ENCODE measurements at regions not wholly inside any gene's neighbourhood (a gene's known extent, or its start where the extent isn't known, plus 50 kb on each side); places are given as distances from the start of the nearest gene placed in this dataset.

DNA sequence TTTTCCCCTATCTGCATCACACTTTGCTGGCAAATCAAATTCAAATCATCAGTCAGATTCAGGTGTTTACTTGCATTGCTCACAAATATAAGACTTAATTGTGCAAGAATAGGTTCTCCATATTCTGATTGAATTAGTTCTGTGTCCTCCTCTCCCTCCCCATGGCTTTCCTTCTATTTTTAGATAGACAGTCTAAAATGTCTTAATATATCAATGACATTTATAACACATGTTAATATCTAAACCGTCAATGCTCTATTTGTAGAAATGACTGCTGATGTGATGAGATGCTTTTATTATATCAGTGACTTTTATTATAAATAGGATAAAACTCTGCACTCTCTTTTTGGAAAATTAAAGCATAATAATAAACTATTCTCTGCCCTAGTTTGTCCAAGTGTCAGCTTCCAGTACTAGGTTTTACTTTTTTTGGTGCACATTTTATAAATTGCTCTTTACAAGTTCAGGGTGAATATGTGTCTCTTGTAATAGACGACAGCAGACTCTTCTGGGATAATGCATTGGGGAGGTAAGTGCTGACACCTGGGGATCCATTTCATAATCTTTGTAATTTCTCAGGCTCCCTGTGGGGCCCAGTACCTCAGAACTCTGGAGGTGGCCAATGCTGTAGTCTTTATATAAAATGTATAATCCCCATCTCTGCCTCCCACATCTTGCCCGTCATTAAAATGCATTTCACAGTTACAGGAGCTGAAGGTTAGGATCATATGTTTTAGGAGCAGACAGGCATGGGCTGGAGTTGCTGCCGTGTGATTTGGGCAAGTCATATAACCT lies 321.5 kb downstream of the BRINP1 start:
- no peak for DNase-seq

DNA sequence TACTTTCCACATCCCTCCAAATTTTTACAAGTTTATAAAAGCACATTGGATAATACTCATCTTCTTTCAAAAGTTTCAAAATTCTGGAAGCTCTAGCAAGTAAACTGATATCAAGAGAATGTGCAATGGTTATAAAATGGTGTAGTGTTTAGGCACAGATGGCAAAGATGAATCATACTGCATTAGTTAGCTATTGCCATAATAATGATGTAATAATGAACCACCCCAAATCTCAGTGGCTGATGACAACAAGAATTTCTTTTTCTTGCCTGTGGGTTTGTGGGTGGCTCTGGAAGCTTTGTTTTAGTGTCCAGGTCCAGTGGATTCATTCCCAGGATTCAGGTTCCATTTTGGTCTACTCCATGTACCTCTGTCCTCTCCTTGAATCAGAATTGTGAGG lies 319.0 kb downstream of the BRINP1 start:
- DNase-seq: no peak

GRCh38 chr9:119052339-119053030 lies 316.8 kb downstream of the BRINP1 start:
- no peak for DNase-seq

- no peak for DNase-seq
These were observed 316.2 kb downstream of the BRINP1 start for GRCh38 chr9:119053070-119053469.

GRCh38 chr9:119060629-119061385 lies 308.4 kb downstream of the BRINP1 start:
- no peak for DNase-seq

- no peak for DNase-seq
These were observed 297.6 kb downstream of the BRINP1 start for GRCh38 chr9:119071636-119072035.

DNA sequence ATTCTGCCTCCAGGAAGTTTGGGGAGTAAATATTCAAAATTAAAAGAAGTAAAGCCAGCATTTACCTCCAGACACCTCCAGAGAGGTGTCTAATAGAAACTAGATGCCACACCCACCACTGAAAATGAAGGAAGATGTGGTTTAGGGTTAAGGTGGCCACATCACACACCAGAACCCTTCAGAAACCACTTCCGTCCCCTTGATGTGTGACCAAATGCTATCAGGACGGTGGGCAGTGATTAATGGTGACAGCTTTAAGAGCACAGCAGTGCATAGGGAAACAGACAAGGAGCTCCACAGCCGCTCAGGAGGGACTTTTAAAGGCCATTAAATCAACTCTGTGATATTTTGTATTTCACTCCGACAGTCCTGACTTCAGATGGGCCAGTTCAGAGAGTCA lies 295.2 kb downstream of the BRINP1 start:
- DNase-seq: no peak

GRCh38 chr9:119078015-119078414 lies 291.2 kb downstream of the BRINP1 start:
- no peak for DNase-seq

GRCh38 chr9:119083673-119084072 lies 285.6 kb downstream of the BRINP1 start:
- DNase-seq: no peak

DNA sequence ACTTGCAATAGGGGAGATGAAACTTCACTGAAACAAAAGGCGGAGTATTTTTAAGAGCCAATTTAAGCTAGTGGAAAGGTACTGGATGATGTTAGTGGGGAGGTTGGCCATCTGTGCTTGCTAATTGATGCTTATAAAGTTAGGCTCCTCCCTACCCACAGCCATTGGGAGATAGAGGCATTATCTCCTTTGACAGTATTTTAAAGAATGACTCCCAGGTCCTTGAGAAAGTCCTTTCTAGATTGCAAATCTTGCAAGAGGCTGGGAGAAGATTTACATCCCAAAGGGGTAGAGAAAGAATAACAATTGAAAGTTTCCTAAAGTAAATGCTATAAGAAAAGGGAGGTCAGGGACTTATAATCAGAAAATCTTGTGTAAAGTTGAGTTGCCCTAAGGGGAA lies 282.6 kb downstream of the BRINP1 start:
- no peak for DNase-seq

- DNase-seq: no peak
These were observed 281.2 kb downstream of the BRINP1 start for GRCh38 chr9:119088002-119088547.

DNA sequence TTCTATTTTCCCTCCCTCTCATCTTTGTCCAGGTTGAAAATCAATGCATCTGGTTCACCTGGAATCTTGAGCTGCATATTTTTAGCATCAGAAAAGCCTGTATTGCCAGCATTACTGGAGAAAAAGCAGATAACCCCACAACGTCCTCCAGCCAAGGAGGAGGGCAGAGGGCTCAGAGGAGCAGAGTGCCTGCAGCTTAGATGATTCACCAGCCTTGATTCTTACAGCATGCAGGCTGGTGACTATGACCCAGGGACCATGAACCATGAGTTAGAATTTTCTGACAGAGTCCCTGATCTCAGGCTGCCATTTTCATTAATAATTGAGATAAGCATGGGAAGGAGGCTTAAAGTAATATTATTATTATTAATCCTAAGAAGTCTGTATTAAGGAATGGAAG lies 278.2 kb downstream of the BRINP1 start:
- DNase-seq: no peak

- DNase-seq: no peak
These were observed 277.1 kb downstream of the BRINP1 start for GRCh38 chr9:119092125-119092524.

DNA sequence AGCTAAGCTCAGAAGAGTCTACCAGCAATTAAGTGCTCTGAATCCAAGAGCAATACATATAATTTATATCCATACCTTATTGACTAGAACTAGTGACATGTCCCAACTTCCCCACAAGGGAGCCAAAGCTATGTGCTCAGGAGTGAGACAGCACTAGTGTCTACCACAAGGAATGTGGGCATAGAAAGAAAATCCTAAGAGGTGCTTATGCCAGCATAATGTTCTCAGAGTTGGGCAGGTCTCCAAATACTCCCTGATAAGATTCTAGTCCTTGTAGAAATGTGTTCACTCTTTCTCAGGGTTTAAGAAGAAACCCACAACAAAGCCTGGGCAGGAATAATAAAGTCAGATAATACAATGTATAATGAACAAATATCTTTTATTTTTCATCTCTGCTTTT lies 275.1 kb downstream of the BRINP1 start:
- DNase-seq: no peak

DNA sequence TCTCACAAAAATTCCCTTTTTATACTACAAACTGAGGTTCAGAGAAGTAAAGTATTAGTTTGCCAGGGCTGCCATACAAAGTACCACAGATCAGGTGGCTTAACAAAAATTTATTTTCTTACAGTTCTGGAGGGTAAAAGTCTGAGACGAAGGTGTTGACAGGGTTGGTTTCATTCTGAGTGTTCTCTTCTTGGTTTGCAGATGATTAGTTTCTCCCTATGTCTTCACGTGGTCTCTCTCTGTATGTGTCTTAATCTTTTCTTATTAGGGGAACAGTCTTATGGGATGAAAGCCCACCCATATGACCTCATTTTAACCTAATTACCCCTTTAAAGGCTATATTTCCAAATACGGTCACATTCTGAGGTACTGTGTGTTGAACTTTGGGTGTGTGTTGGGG lies 274.2 kb downstream of the BRINP1 start:
- DNase-seq: no peak

GRCh38 chr9:119101048-119101447 lies 268.2 kb downstream of the BRINP1 start:
- DNase-seq: no peak

GRCh38 chr9:119114681-119115080 lies 254.6 kb downstream of the BRINP1 start:
- no peak for DNase-seq
